SU-DHL-6 (cell line): ENCODE measurements at regions not wholly inside any gene's neighbourhood (a gene's known extent, or its start where the extent isn't known, plus 50 kb on each side); places are given as distances from the start of the nearest gene placed in this dataset.

Experiments used
- H2AFZ ChIP-seq: fragments of 200-600 bp; sonication (generic); 2 replicates; pipeline ENCODE4 v1.6.1; 2014; ENCODE audit warnings: low read depth, mild to moderate bottlenecking, moderate library complexity, mixed read lengths, antibody characterized with exemption, low read length; ENCODE audit not compliant: severe bottlenecking
- H3F3A ChIP-seq: fragments of 200-600 bp; shearing (Covaris generic); 2 replicates; pipeline ENCODE4 v1.6.0; 2016; ENCODE audit warnings: antibody characterized with exemption, mild to moderate bottlenecking; ENCODE audit not compliant: insufficient read depth
- H3K27ac ChIP-seq: fragments of 200-600 bp; sonication (generic); 2 replicates; pipeline ENCODE4 v1.5.1; 2016; ENCODE audit warnings: low read depth, mild to moderate bottlenecking, low read length, moderate library complexity, mixed read lengths
- H3K27me3 ChIP-seq: fragments of 200-600 bp; sonication (generic), shearing (Covaris generic); 2 replicates; pipeline ENCODE4 v1.6.0; 2014; ENCODE audit warnings: mild to moderate bottlenecking, low read length
- H3K36me3 ChIP-seq: fragments of 200-600 bp; sonication (generic); 2 replicates; pipeline ENCODE4 v1.6.1; 2014; ENCODE audit warnings: mild to moderate bottlenecking, low read length, mixed read lengths
- H3K4me2 ChIP-seq: fragments of 300-600, 200-600 bp; shearing (Covaris generic), sonication (generic); 2 replicates; pipeline ENCODE4 v1.6.0; 2014; ENCODE audit warnings: low read length, low read depth, mild to moderate bottlenecking; ENCODE audit not compliant: poor library complexity, severe bottlenecking
- H3K4me3 ChIP-seq: fragments of 200-600 bp; sonication (generic); 2 replicates; pipeline ENCODE4 v1.5.1; 2014; ENCODE audit warnings: antibody characterized with exemption, low read length, mild to moderate bottlenecking, mixed read lengths; ENCODE audit not compliant: insufficient read depth, poor library complexity, severe bottlenecking
- H3K79me2 ChIP-seq: fragments of 200-600 bp; sonication (generic); 2 replicates; pipeline ENCODE4 v1.6.1; 2014; ENCODE audit warnings: mild to moderate bottlenecking, low read length, moderate library complexity; ENCODE audit not compliant: insufficient read depth
- H3K9ac ChIP-seq: fragments of 200-600 bp; sonication (generic); 2 replicates; pipeline ENCODE4 v1.7.0; 2014; ENCODE audit warnings: mild to moderate bottlenecking, low read length
- H3K9me2 ChIP-seq: fragments of 200-600 bp; sonication (generic); replicated peaks from 2 replicates; pipeline ENCODE4 v1.6.1; 2014; ENCODE audit warnings: low read length; ENCODE audit not compliant: insufficient read depth
- H3K9me3 ChIP-seq: fragments of 200-600 bp; sonication (generic); 2 replicates; pipeline ENCODE4 v1.6.1; 2014; ENCODE audit warnings: low read length, mixed read lengths; ENCODE audit not compliant: insufficient read depth
- H4K20me1 ChIP-seq: fragments of 200-600 bp; sonication (generic); 2 replicates; pipeline ENCODE4 v1.6.1; 2014; ENCODE audit warnings: low read depth, mild to moderate bottlenecking, antibody characterized with exemption, low read length, moderate library complexity, mixed read lengths
- CTCF ChIP-seq: fragments of 200-600 bp; sonication (generic); IDR thresholded peaks from one replicate; pipeline ENCODE4 v1.5.1; 2017; ENCODE audit warnings: antibody characterized with exemption, mild to moderate bottlenecking, low read length, moderate library complexity; ENCODE audit not compliant: insufficient read depth, poor library complexity, severe bottlenecking
- EZH2phosphoT487 ChIP-seq: fragments of 200-600 bp; sonication (generic), shearing (Covaris generic); conservative IDR thresholded peaks from 2 replicates; pipeline ENCODE4 v1.6.1; 2018; ENCODE audit warnings: mild to moderate bottlenecking, antibody characterized with exemption, low read length, moderate library complexity, mixed read lengths

GRCh38 chr6:16049168-16049567 is 79.7 kb upstream of the MYLIP start:
- Histone ChIP-seq H3K9me3 (no peaks in the 10 kb centered on the region), H3K79me2 (no peaks in the 10 kb centered on the region), H3K9ac (no peak overlapping the region), H4K20me1 (no peaks in the 10 kb centered on the region), H3K27ac (no peak overlapping the region), H3K9me2 (no peaks in the 10 kb centered on the region), H3K4me3 (no peak overlapping the region), H3F3A (no peaks in the 10 kb centered on the region), H3K27me3 (no peaks in the 10 kb centered on the region), H3K4me2 (no peak overlapping the region), H2AFZ (no peak overlapping the region), H3K36me3 (no peaks in the 10 kb centered on the region)
- TF ChIP-seq CTCF (no peak), EZH2phosphoT487 (no peak)

GRCh38 chr6:16048221-16048620 is 80.7 kb upstream of the MYLIP start:
- Histone ChIP-seq H3F3A (no peaks in the 10 kb centered on the region), H3K27ac (no peak overlapping the region), H3K9ac (no peak overlapping the region), H3K4me3 (no peak overlapping the region), H3K36me3 (no peaks in the 10 kb centered on the region), H4K20me1 (no peaks in the 10 kb centered on the region), H3K9me3 (no peaks in the 10 kb centered on the region), H3K79me2 (no peaks in the 10 kb centered on the region), H3K4me2 (no peak overlapping the region), H3K9me2 (no peaks in the 10 kb centered on the region), H3K27me3 (no peaks in the 10 kb centered on the region), H2AFZ (no peak overlapping the region)
- TF ChIP-seq EZH2phosphoT487 = no peak
- no peak for TF ChIP-seq CTCF

GRCh38 chr6:16047435-16047990 is 81.4 kb upstream of the MYLIP start:
- no peaks in the 10 kb centered on the region for H3K9me3 ChIP-seq
- H2AFZ ChIP-seq = no peak overlapping the region
- no peaks in the 10 kb centered on the region for H4K20me1 ChIP-seq
- no peaks in the 10 kb centered on the region for H3K79me2 ChIP-seq
- no peaks in the 10 kb centered on the region for H3F3A ChIP-seq
- no peak overlapping the region for H3K4me3 ChIP-seq
- TF ChIP-seq EZH2phosphoT487 (no peak), CTCF (no peak)
- H3K9ac ChIP-seq = no peak overlapping the region
- no peak overlapping the region for H3K27ac ChIP-seq
- H3K27me3 ChIP-seq = no peaks in the 10 kb centered on the region
- H3K36me3 ChIP-seq = no peaks in the 10 kb centered on the region
- H3K9me2 ChIP-seq = no peaks in the 10 kb centered on the region
- no peak overlapping the region for H3K4me2 ChIP-seq

- H3K79me2 ChIP-seq = no peaks in the 10 kb centered on the region
- no peak for TF ChIP-seq CTCF
- no peak for TF ChIP-seq EZH2phosphoT487
- H3F3A ChIP-seq = no peaks in the 10 kb centered on the region
- no peak overlapping the region for H3K27ac ChIP-seq
- H3K4me2 ChIP-seq = no peak overlapping the region
- no peaks in the 10 kb centered on the region for H3K27me3 ChIP-seq
- no peaks in the 10 kb centered on the region for H3K36me3 ChIP-seq
- H2AFZ ChIP-seq = no peak overlapping the region
- no peaks in the 10 kb centered on the region for H4K20me1 ChIP-seq
- H3K4me3 ChIP-seq = no peak overlapping the region
- H3K9me3 ChIP-seq = no peaks in the 10 kb centered on the region
- no peak overlapping the region for H3K9ac ChIP-seq
- no peaks in the 10 kb centered on the region for H3K9me2 ChIP-seq
Observed at GRCh38 chr6:16045238-16045637, 83.6 kb upstream of the MYLIP start.
